HEK293 (cell line): ENCODE measurements at regions not wholly inside any gene's neighbourhood (a gene's known extent, or its start where the extent isn't known, plus 50 kb on each side); places are given as distances from the start of the nearest gene placed in this dataset.

Experiments used
- CTCF ChIA-PET: fragments of 350-600 bp; formaldehyde crosslinking; extraction: SDS; loops from one replicate; lab custom pipeline; 2021; ENCODE audit warnings: antibody characterized with exemption; lab: Yijun Ruan, JAX
- POLR2A ChIA-PET: fragments of 300-600 bp; formaldehyde crosslinking; extraction: SDS; loops from one replicate; lab custom pipeline; 2020; ENCODE audit warnings: antibody characterized with exemption, inconsistent platforms; lab: Yijun Ruan, JAX
- H3K27ac ChIP-seq: fragments of 200-500 bp; sonication (Bioruptor generic); 2 replicates; pipeline ENCODE4 v1.5.1; 2014; ENCODE audit warnings: low read depth, low read length, control low read depth, inconsistent platforms; ENCODE audit errors: extremely low read depth
- H3K36me3 ChIP-seq, 2 experiments: fragments of 200-500 bp in 1 of 2; sonication (Bioruptor generic) in 1 of 2; 1 replicate in 1 of 2; 2 replicates in 1 of 2; pipeline ENCODE4 v1.5.1; 2014 to 2017; ENCODE audit warnings: inconsistent platforms in 2 of 2, low read length in 2 of 2; ENCODE audit not compliant: control insufficient read depth in 2 of 2, insufficient read depth in 1 of 2
- H3K4me1 ChIP-seq: fragments of 200-500 bp; sonication (Bioruptor generic); 2 replicates; pipeline ENCODE4 v1.5.1; 2014; ENCODE audit warnings: mild to moderate bottlenecking, low read length, inconsistent platforms; ENCODE audit not compliant: control insufficient read depth, insufficient read depth
- H3K4me3 ChIP-seq: 2 replicates; pipeline ENCODE4 v1.5.1; 2011; ENCODE audit warnings: low read depth, mild to moderate bottlenecking, control low read depth, low read length, moderate library complexity
- H3K9me3 ChIP-seq: fragments of 200-500 bp; sonication (Bioruptor generic); 2 replicates; pipeline ENCODE4 v1.5.1; 2014; ENCODE audit warnings: low read depth, low read length, inconsistent platforms; ENCODE audit not compliant: control insufficient read depth, insufficient read depth
- ATF2 ChIP-seq: fragments of 450-650 bp; formaldehyde crosslinking; IDR thresholded peaks from 2 replicates; pipeline ENCODE4 v1.5.1; 2016; ENCODE audit warnings: missing biosample characterization, missing genetic modification characterization, low read depth
- GLI4 ChIP-seq: fragments of 450-650 bp; formaldehyde crosslinking; IDR thresholded peaks from 2 replicates; pipeline ENCODE4 v1.5.1; 2016; ENCODE audit warnings: missing biosample characterization, missing genetic modification characterization
- SP3 ChIP-seq: fragments of 450-650 bp; formaldehyde crosslinking; IDR thresholded peaks from 2 replicates; pipeline ENCODE4 v1.5.1; 2016; ENCODE audit warnings: missing biosample characterization, missing genetic modification characterization
- YY1 ChIP-seq: fragments of 450-650 bp; formaldehyde crosslinking; IDR thresholded peaks from 2 replicates; pipeline ENCODE4 v1.5.1; 2018; ENCODE audit warnings: missing biosample characterization, missing genetic modification characterization
- ZBTB6 ChIP-seq: fragments of 450-650 bp; formaldehyde crosslinking; IDR thresholded peaks from 2 replicates; pipeline ENCODE4 v1.5.1; 2017; ENCODE audit warnings: missing biosample characterization, missing genetic modification characterization
- ZNF112 ChIP-seq: fragments of 450-650 bp; formaldehyde crosslinking; IDR thresholded peaks from 2 replicates; pipeline ENCODE4 v1.5.0; 2017; ENCODE audit warnings: missing biosample characterization, missing genetic modification characterization
- ZNF138 ChIP-seq: fragments of 450-650 bp; formaldehyde crosslinking; IDR thresholded peaks from 2 replicates; pipeline ENCODE4 v1.5.1; 2016; ENCODE audit warnings: missing biosample characterization, missing genetic modification characterization, borderline replicate concordance
- ZNF184 ChIP-seq: fragments of 450-650 bp; IDR thresholded peaks from 2 replicates; pipeline ENCODE4 v1.5.1; 2018; ENCODE audit warnings: missing biosample characterization, mild to moderate bottlenecking, missing genetic modification characterization
- ZNF248 ChIP-seq: fragments of 450-650 bp; formaldehyde crosslinking; IDR thresholded peaks from 2 replicates; pipeline ENCODE4 v1.5.1; 2017; ENCODE audit warnings: missing biosample characterization, missing genetic modification characterization
- ZNF341 ChIP-seq: fragments of 450-650 bp; formaldehyde crosslinking; IDR thresholded peaks from 2 replicates; pipeline ENCODE4; 2016; ENCODE audit warnings: low read depth, missing biosample characterization, missing genetic modification characterization
- ZNF366 ChIP-seq: fragments of 450-650 bp; formaldehyde crosslinking; conservative IDR thresholded peaks from 2 replicates; pipeline ENCODE4 v1.5.1; 2016; ENCODE audit warnings: missing biosample characterization, missing genetic modification characterization
- ZNF473 ChIP-seq: fragments of 450-650 bp; formaldehyde crosslinking; IDR thresholded peaks from 2 replicates; pipeline ENCODE4 v1.5.1; 2017; ENCODE audit warnings: missing biosample characterization, missing genetic modification characterization
- ZNF48 ChIP-seq: fragments of 450-650 bp; formaldehyde crosslinking; IDR thresholded peaks from 2 replicates; pipeline ENCODE4 v1.5.1; 2016; ENCODE audit warnings: missing biosample characterization, missing genetic modification characterization
- ZNF510 ChIP-seq: fragments of 450-650 bp; formaldehyde crosslinking; IDR thresholded peaks from 2 replicates; pipeline ENCODE4 v1.5.1; 2018; ENCODE audit warnings: mild to moderate bottlenecking, missing genetic modification characterization, missing biosample characterization; ENCODE audit not compliant: insufficient replicate concordance
- ZNF561 ChIP-seq: fragments of 450-650 bp; IDR thresholded peaks from 2 replicates; pipeline ENCODE4 v1.5.1; 2018; ENCODE audit warnings: missing biosample characterization, missing genetic modification characterization, borderline replicate concordance
- ZNF677 ChIP-seq: fragments of 450-650 bp; IDR thresholded peaks from 2 replicates; pipeline ENCODE4 v1.5.0; 2018; ENCODE audit warnings: missing biosample characterization, mild to moderate bottlenecking, missing genetic modification characterization, moderate library complexity
- TF ChIP-seq, protein P1 (sequence below): fragments of 450-650 bp; formaldehyde crosslinking; IDR thresholded peaks from 2 replicates; pipeline ENCODE4 v1.5.1; 2016; ENCODE audit warnings: missing biosample characterization, missing genetic modification characterization
- TF ChIP-seq, protein P2 (sequence below): fragments of 450-650 bp; formaldehyde crosslinking; IDR thresholded peaks from 2 replicates; pipeline ENCODE4 v1.5.1; 2016; ENCODE audit warnings: missing biosample characterization, missing genetic modification characterization
- TF ChIP-seq, protein P3 (sequence below): fragments of 450-650 bp; formaldehyde crosslinking; IDR thresholded peaks from 2 replicates; pipeline ENCODE4 v1.5.1; 2016; ENCODE audit warnings: missing biosample characterization, missing genetic modification characterization
- TF ChIP-seq, protein P4 (sequence below): fragments of 450-650 bp; formaldehyde crosslinking; IDR thresholded peaks from 2 replicates; pipeline ENCODE4 v1.5.1; 2016; ENCODE audit warnings: missing biosample characterization, missing genetic modification characterization

- H3K27ac ChIP-seq: no peak overlapping the region
- ChIA-PET CTCF (no interaction called here), POLR2A (no interaction called here)
- no peaks in the 10 kb centered on the region for H3K4me1 ChIP-seq
- no peaks in the 10 kb centered on the region for H3K36me3 ChIP-seq
- no peaks in the 10 kb centered on the region for H3K9me3 ChIP-seq
- TF ChIP-seq, protein P1, sequence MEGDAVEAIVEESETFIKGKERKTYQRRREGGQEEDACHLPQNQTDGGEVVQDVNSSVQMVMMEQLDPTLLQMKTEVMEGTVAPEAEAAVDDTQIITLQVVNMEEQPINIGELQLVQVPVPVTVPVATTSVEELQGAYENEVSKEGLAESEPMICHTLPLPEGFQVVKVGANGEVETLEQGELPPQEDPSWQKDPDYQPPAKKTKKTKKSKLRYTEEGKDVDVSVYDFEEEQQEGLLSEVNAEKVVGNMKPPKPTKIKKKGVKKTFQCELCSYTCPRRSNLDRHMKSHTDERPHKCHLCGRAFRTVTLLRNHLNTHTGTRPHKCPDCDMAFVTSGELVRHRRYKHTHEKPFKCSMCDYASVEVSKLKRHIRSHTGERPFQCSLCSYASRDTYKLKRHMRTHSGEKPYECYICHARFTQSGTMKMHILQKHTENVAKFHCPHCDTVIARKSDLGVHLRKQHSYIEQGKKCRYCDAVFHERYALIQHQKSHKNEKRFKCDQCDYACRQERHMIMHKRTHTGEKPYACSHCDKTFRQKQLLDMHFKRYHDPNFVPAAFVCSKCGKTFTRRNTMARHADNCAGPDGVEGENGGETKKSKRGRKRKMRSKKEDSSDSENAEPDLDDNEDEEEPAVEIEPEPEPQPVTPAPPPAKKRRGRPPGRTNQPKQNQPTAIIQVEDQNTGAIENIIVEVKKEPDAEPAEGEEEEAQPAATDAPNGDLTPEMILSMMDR: no peak
- TF ChIP-seq ZNF473 (tag by site-specific recombination) (no peak), ZNF112 (tag by site-specific recombination) (no peak), ZNF184 (tag by site-specific recombination) (no peak), ATF2 (tag by site-specific recombination) (no peak)
- no peak overlapping the region for H3K4me3 ChIP-seq
Measured at GRCh38 chr3:152547153-152547552, 278.4 kb downstream of the MBNL1 start.

- TF ChIP-seq ZBTB6: no peak
- TF ChIP-seq, protein P2, sequence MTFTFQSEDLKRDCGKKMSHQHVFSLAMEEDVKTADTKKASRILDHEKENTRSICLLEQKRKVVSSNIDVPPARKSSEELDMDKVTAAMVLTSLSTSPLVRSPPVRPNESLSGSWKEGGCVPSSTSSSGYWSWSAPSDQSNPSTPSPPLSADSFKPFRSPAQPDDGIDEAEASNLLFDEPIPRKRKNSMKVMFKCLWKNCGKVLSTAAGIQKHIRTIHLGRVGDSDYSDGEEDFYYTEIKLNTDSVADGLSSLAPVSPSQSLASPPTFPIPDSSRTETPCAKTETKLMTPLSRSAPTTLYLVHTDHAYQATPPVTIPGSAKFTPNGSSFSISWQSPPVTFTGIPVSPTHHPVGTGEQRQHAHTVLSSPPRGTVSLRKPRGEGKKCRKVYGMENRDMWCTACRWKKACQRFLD (tag by site-specific recombination): no peak
- TF ChIP-seq ZNF510 (tag by site-specific recombination): no peak
- TF ChIP-seq, protein P3, sequence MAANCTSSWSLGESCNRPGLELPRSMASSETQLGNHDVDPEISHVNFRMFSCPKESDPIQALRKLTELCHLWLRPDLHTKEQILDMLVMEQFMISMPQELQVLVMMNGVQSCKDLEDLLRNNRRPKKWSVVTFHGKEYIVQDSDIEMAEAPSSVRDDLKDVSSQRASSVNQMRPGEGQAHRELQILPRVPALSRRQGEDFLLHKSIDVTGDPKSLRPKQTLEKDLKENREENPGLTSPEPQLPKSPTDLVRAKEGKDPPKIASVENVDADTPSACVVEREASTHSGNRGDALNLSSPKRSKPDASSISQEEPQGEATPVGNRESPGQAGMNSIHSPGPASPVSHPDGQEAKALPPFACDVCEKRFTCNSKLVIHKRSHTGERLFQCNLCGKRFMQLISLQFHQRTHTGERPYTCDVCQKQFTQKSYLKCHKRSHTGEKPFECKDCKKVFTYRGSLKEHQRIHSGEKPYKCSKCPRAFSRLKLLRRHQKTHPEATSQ: no peak
- TF ChIP-seq YY1: no peak
- TF ChIP-seq ZNF366 (tag by site-specific recombination): no peak
- TF ChIP-seq, protein P4, sequence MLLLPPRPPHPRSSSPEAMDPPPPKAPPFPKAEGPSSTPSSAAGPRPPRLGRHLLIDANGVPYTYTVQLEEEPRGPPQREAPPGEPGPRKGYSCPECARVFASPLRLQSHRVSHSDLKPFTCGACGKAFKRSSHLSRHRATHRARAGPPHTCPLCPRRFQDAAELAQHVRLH: no peak
- TF ChIP-seq ZNF48 (tag by site-specific recombination): no peak
- no peak for TF ChIP-seq ZNF561 (tag by site-specific recombination)
- no peak for TF ChIP-seq GLI4 (tag by site-specific recombination)
- TF ChIP-seq SP3 (tag by site-specific recombination): no peak
- no peak for TF ChIP-seq ZNF677
- no peak for TF ChIP-seq ZNF248 (tag by site-specific recombination)
- TF ChIP-seq ZNF341 (tag by site-specific recombination): no peak
- no peak for TF ChIP-seq ZNF138 (tag by site-specific recombination)
- Histone ChIP-seq H3K36me3 (no peaks in the 10 kb centered on the region), H3K27ac (no peak overlapping the region), H3K4me3 (no peak overlapping the region), H3K9me3 (no peaks in the 10 kb centered on the region), H3K4me1 (no peaks in the 10 kb centered on the region)
- POLR2A ChIA-PET: no interaction called here
- CTCF ChIA-PET: no interaction called here
Measured at GRCh38 chr3:152549263-152549662, 280.5 kb downstream of the MBNL1 start.
